ENCODE measurements at regions not wholly inside any gene's neighbourhood (a gene's known extent, or its start where the extent isn't known, plus 50 kb on each side); places are given as distances from the start of the nearest gene placed in this dataset.

GRCh38 chr6:168167431-168168315 lies 88.7 kb upstream of the FRMD1 start:
- intact Hi-C loops (cut with DNase I): no loop called here
- H3K4me3 ChIP-seq: no peak overlapping the region
- no peaks in the 10 kb centered on the region for H3K9me3 ChIP-seq
- no peaks in the 10 kb centered on the region for H3K27me3 ChIP-seq
- no peaks in the 10 kb centered on the region for H3K36me3 ChIP-seq (replicated peaks in 1 of 2; ENCODE audit: insufficient read depth in 1 of 2, low read depth in 2 of 2)
- WGBS, 2 donors: 90 to 93% methylated on average over 11 of the region's 12 CpGs
- H3K27ac ChIP-seq: no peak overlapping the region
- no peak for ATAC-seq
- no peak for DNase-seq
- no peak for TF ChIP-seq POLR2A (IDR thresholded peaks at IDR 0.05)
- TF ChIP-seq, protein P1, sequence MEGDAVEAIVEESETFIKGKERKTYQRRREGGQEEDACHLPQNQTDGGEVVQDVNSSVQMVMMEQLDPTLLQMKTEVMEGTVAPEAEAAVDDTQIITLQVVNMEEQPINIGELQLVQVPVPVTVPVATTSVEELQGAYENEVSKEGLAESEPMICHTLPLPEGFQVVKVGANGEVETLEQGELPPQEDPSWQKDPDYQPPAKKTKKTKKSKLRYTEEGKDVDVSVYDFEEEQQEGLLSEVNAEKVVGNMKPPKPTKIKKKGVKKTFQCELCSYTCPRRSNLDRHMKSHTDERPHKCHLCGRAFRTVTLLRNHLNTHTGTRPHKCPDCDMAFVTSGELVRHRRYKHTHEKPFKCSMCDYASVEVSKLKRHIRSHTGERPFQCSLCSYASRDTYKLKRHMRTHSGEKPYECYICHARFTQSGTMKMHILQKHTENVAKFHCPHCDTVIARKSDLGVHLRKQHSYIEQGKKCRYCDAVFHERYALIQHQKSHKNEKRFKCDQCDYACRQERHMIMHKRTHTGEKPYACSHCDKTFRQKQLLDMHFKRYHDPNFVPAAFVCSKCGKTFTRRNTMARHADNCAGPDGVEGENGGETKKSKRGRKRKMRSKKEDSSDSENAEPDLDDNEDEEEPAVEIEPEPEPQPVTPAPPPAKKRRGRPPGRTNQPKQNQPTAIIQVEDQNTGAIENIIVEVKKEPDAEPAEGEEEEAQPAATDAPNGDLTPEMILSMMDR (IDR thresholded peaks at IDR 0.05): no peak
- peaks cover 4% of the 10 kb centered on the region for H3K4me1 ChIP-seq

DNA sequence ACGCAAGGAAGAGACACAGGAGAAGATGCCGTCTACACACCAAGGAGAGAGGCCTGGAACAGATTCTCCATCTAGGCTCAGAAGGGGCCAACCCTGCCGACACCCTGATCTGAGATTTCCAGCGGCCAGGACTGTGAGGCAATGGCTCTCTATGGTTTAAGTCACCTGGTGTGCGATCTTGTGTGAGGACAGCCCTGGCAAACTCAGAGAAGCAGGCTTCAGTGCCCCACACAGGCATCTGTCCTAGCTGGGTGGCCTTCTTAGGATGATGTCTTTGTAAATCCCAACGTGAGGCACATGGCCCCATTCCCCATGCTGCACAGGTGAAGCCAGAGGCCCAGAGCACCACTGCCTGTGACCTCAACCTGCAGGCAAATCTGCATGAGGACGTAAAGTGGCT lies 87.6 kb upstream of the FRMD1 start:
- TF ChIP-seq, protein P1 (IDR thresholded peaks at IDR 0.05): no peak
- TF ChIP-seq POLR2A (IDR thresholded peaks at IDR 0.05): no peak
- H3K27me3 ChIP-seq: no peaks in the 10 kb centered on the region
- WGBS, 2 donors: 80 to 100% methylated on average over 3 to 7 of the region's 7 CpGs
- no peaks in the 10 kb centered on the region for H3K9me3 ChIP-seq
- no peak overlapping the region for H3K27ac ChIP-seq
- ATAC-seq: no peak
- no peak for DNase-seq
- no peak overlapping the region for H3K4me3 ChIP-seq
- H3K36me3 ChIP-seq (replicated peaks in 1 of 2; ENCODE audit: insufficient read depth in 1 of 2, low read depth in 2 of 2): no peaks in the 10 kb centered on the region
- no peaks in the 10 kb centered on the region for H3K4me1 ChIP-seq
- intact Hi-C loops (cut with DNase I): no loop called here

GRCh38 chr6:168165891-168166290 lies 86.9 kb upstream of the FRMD1 start:
- TF ChIP-seq, protein P1 (IDR thresholded peaks at IDR 0.05): no peak
- no peak for TF ChIP-seq POLR2A (IDR thresholded peaks at IDR 0.05)
- intact Hi-C loops (cut with DNase I): no loop called here
- DNase-seq (no peak), ATAC-seq (no peak)
- Histone ChIP-seq H3K36me3 (replicated peaks in 1 of 2; ENCODE audit: insufficient read depth in 1 of 2, low read depth in 2 of 2) (no peaks in the 10 kb centered on the region), H3K9me3 (no peaks in the 10 kb centered on the region), H3K4me1 (no peaks in the 10 kb centered on the region), H3K27ac (no peak overlapping the region), H3K4me3 (no peak overlapping the region), H3K27me3 (no peaks in the 10 kb centered on the region)
- 86 to 89% methylated on average over 3 to 6 of the region's 6 CpGs for WGBS, 2 donors

- DNase-seq (no peak), ATAC-seq (no peak)
- Histone ChIP-seq H3K9me3 (no peaks in the 10 kb centered on the region), H3K4me3 (no peak overlapping the region), H3K4me1 (no peaks in the 10 kb centered on the region), H3K36me3 (replicated peaks in 1 of 2; ENCODE audit: insufficient read depth in 1 of 2, low read depth in 2 of 2) (no peaks in the 10 kb centered on the region), H3K27ac (no peak overlapping the region), H3K27me3 (no peaks in the 10 kb centered on the region)
- intact Hi-C loops (cut with DNase I): no loop called here
- TF ChIP-seq POLR2A (IDR thresholded peaks at IDR 0.05): no peak
- TF ChIP-seq, protein P1 (IDR thresholded peaks at IDR 0.05): no peak
- WGBS, 2 donors: 72 to 79% methylated on average over 9 of the region's 9 CpGs
Measured at GRCh38 chr6:168165373-168165772, 86.4 kb upstream of the FRMD1 start.

Measured in body of pancreas (tissue), 4 donors.